HG02970 (cell line): ENCODE measurements at regions not wholly inside any gene's neighbourhood (a gene's known extent, or its start where the extent isn't known, plus 50 kb on each side); places are given as distances from the start of the nearest gene placed in this dataset.
"Not testable (repeated sequence)": the region's sequence is repeated elsewhere in the genome, so short reads cannot be mapped to it uniquely, and the experiment has no call there.

Source experiments
- ATAC-seq: cut with Tn5 transposase; IDR thresholded peaks from one replicate; pipeline ENCODE4 v1.9.1; 2021; ENCODE audit warnings: mild to moderate bottlenecking, moderate library complexity, moderate number of reproducible peaks; ENCODE audit not compliant: unreplicated experiment, low FRiP score

DNA sequence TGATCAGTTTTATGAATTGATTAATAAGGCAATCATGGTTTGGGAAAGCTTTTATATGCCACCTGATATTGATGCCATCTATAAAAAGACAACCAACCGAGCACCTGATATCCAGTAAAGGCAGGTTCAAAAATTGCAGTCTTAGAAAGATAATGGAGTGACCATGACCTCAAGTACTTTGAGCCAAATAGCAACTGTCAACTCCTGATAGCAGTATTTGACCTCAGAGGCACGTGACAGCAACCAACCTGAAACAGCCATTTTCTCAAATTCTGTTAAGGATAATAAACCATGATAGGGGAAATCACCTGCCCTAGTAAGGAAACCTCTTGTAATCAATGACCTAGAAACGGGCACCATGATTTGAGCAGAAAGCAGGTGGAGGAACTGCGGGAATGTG, 77.1 kb upstream of the NFE2L3 start:
- ATAC-seq, result no peak

DNA sequence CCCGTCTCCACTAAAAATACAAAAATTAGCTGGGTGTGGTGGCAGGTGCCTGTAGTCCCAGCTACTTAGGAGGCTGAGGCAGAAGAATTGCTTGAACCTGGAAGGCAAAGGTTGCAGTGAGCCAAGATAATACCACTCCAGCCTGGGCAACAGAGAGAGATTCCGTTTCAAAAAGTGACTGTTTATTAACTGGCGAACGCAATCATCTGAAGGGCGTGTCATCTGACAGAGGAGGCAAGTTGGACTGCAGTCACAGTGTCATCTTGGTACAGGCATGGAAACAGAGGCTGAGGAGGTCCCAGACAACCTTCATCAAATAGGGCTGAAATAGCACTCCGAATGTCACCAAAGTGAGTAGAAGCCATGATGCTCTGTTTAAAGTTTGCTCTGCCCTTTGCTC, 75.3 kb upstream of the NFE2L3 start:
- no peak for ATAC-seq

DNA sequence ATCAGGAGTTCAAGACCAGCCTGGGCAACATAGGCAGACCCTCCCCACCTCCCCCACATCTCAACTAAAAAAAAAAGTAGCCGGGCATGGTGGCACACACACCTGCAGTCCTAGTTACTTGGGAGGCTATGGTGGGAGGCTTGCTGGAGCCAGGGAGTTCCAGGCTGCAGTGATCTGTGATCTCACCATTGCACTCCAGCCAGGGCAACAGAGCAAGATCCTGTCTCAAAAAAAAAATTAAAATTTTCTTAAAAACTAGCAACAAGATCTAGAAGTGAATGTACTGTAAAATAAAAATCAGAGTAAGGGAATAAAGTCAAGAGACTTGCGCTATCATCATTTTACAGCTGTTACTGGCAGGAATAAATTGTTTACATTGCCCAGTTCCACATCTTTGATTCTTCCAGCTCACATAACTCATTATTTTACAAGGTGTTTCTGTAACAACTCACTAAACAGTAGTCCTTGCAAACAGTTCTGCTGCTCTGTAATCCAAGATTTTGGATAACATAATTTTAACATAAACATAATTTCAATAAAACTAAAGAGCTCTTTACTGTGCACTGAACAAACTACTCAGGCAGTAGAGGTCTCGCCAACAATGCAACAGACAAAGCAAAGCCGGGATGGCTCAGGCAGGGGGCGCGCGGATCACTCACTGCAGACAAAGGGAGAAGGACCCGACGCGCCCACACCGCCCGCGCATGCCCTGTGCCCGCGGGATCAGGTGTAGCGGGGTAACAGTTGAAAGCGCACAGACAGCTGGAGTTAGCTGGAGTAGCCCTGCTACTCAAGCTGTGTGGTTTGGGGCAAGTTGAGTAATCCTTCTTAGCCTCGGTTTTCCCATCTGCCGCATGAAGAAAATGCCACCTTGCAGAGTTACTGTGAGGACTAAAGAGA, 73.3 kb upstream of the NFE2L3 start:
- ATAC-seq, result no peak

DNA sequence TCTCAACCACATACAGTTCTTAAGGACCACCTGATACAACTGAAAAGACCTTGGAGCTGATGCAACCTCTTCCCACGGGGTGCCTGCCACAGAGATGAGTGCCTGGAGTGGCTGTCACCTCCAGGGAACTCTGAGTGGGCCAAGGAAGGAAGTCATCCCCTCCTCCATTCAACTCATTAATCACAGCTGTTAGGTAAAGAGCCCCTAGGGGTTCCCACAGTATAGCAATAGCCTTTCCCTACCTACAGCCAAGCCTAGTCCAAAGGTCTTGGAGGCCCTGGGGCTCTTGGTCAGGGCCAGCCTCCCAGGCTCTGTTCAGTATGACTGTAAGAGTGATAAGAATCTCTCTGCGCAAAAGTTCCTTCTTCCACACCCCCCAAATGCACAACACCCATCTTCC, 70.4 kb upstream of the NFE2L3 start:
- no peak for ATAC-seq

DNA sequence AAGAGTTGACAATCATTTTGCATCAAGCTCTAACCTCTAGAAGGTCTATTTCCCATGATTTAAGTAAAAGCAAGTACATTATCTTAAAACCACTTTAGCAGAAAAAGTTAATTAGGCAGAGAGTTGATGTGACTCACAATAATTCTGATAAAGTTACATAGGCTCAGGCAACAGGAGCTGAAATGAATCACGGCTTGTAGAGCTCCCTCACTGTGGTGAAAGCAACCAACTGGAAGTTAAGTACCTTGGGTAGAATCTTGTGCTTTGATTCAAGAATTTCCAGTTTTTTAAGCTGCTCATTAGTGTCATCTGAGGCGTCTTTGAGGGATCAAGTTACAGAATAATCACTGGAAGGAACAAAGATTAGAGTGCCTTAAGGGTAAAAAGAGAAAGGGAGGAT, 68.9 kb upstream of the NFE2L3 start:
- ATAC-seq, result no peak

DNA sequence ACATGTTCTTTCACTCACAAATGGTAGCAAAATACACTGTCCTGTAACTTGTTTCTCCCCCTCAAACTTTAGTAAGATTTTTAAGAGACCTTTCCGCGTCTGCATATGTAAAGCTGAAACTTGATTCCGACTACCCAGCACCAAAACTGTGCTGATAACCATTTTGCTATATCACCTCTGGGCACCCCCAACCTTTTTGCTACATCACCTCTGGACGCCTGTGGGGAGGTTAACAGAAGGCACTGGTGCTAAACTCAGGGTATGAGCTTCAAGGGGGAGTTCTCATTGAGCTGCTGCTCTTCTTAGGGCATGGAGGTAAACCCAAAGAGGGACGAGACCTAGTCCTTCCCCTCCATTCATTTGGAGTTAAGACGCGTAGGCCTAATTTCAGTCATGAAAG, 67.6 kb upstream of the NFE2L3 start:
- ATAC-seq, result no peak

DNA sequence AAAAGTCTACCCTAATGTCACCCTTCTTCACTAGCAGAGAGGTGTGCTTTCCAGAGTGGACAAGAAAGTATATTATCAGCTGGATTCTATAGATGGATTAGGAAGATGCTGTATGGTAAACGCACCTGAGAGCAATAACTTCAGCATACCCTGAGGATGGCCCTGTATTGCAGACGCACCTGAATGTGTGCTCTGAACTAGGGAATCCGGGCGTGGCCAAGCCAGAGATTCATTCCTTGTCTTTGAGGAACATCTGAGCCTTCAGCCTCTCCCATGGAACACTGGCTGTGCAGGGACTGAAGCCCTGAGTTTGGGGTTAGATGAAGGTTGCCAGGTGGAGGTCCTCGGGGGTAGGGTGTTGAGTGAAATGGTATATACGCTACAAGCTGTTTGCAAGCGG, 66.2 kb upstream of the NFE2L3 start:
- no peak for ATAC-seq

DNA sequence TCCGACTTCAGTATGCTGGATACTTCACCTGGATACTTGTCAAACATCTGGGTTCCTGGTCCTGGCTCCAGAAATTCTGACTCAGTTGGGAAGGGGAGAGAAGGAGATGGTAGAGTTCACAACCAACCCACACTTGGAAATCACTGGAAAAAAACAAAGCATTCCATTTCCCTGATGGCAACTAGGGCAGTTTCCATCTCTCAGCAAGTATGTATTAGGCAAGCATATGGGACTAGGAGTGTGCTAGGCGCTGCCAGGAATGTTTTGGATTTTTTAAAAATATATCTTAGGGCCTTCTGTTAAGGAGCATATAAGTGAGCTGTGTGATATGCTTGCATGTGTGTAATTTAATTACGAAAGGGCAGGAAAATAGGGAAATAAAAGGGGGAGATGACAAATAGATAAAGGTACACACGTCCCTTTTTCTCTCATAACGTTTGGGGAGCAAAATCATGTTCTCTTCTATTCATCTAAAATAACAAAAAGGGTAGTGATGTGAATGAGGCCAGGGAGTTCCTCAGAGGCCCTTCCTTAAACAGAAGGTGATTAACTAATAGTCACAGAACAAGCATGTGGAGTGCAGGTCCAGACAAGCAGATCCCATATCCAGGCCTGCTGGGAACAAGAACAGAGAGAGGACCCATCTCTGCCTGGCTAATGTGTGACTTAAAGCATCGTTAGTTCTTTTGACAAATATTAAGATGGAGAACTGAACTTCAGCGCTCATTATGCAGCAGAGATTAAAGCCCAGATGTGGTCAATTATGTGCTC, 64.5 kb upstream of the NFE2L3 start:
- no peak for ATAC-seq

DNA sequence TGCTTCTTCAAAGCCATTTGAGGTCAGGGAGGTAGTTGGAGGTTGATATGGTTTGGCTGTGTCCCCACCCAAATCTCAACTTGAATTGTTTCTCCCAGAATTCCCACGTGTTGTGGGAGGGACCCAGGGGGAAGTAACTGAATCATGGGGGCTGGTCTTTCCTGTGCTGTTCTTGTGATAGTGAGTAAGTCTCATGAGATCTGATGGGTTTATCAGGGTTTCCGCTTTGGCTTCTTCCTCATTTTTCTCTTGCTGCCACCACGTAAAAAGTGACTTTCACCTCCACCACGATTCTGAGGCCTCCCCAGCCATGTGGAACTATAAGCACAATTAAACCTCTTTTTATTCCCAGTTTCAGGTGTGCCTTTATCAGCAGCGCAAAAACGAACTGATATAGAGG, 62.5 kb upstream of the NFE2L3 start:
- not testable (repeated sequence) for ATAC-seq

DNA sequence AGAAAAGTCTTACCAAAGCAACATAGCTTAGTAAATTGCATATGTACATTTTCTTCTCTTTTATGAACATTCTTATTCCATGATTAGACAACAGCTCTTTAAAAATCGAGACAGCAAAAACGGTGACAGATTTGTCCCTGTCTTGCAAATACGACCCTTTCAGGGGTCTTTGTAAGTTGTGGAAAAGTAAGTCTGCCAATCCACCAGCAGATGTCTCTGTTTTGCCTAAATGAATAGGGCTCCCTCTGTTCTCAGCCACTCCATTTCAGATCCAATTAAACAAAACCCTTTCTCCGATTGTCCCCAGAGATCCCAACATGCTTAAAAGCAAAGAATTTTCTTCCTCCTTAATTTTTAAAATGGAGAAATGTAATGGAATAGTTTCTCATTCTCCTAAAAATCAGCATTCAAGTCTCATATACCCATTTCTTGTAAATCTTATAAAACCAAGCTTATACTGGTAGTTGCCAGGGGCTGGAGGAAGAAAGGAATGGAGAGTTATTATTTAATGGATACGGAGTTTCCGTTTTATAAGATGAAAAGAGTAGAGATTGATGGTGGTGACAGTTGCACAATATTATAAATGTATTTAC, 61.0 kb upstream of the NFE2L3 start:
- ATAC-seq, result no peak

DNA sequence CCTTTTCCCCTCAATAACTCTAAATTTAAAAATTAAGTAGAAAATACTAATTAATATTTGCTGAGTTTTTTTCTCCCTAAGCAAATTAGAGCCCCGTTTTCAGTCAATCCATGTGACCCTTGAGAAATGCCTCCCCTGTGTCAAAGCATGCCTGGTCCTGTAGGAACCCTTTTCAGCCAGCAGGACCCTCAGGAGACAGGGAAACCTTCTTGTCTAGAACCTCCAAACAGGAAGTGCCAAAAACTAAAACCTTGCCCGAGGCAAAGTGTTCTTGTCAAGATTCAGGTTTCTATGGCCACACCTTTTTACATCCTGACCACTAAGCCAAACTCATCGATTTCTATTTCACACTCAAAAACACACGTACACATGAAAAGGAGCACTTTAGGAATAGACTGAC, 60.1 kb upstream of the NFE2L3 start:
- no peak for ATAC-seq

DNA sequence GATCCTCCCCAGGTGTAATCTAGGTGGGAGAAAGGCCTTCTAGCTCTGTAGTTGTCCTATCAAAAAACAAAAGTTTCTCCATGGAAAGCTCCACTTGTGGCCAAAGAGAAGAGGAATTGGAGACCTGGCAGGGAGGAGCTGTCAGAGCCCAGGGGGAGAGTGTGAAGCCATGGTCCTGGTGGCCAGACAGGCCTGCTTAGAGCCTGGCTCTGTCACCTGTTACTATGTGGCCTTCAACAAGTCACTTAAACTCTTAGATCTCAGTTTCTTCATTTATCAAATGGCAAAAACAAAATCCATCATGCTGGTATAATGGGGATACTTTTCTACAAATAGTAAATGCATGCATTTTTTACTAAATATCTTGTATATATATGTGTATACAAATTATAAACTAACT, 59.0 kb upstream of the NFE2L3 start:
- no peak for ATAC-seq

DNA sequence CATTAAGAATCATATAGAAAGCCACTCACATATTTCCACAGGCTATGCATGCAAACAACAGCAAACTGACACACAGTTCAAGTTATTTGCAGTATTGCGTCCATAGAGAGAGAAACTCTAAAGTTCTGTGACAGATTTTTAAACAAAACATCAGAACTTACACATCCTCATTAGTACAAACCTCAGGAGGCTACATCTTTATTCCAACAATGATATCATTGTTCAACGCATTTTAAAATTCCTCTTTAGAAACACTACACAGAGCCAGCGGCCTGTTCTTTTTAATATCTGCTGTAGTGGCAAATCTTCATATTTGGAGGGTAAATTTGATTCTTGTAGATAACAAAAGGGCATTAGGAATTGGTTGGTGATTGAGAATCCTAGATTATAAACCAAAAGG, 55.9 kb upstream of the NFE2L3 start:
- ATAC-seq, result no peak

DNA sequence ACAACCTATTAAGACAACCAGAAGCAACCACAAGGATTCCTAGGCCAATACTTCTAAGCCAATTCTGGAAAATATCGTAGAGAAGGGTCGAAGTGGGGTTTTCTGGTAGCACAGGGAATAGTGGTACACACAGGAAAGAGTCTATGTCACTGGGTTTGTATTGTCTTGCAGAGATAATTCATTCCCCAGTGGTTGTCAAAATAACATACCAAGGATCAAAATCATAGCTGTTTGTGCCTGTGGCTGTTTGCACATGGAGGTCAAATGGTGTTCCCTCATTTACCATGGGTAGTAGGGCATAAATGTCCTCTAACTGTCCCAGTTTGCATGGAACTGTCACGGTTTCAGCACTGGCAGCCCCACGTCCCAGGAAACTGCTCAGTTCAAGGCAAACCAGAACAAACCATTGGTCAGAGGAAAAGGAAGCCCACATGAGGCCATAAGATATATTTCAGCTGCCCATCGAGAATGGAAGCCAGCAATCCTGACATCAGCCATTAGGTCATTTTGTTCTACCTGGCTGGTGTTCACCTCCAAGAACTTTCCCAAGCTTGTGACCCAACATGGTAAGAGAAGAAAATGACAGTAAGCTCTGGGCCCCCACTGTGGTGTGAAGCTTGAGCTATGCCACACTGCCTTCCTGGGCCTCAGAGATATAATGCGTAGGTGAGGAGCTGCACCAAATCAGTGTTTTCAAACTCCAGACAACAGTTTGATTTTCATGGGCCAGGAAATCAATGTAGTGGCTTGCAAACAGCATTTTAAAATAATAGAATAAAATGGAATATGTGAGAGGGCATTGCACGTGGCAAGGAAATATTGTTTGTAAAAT, 53.9 kb upstream of the NFE2L3 start:
- ATAC-seq, result no peak

DNA sequence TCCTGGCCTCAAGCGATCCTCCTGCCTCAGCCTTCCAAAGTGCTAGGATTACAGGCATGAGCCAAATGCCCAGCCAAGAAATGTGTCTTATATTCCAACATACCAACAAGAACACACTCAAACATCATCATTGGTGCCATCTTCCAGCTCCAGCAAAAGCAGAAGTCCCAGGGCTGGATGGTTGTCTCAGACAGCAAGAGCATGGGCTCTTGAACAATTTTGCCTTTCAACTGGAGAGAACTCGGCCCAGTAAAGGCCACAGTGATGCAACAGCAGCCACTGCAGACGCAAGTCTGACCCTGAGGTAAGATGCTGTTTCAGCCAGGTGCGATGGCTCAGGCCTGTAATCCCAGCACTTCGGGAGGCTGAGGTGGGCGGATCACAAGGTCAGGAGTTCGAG, 52.8 kb upstream of the NFE2L3 start:
- ATAC-seq, result no peak

DNA sequence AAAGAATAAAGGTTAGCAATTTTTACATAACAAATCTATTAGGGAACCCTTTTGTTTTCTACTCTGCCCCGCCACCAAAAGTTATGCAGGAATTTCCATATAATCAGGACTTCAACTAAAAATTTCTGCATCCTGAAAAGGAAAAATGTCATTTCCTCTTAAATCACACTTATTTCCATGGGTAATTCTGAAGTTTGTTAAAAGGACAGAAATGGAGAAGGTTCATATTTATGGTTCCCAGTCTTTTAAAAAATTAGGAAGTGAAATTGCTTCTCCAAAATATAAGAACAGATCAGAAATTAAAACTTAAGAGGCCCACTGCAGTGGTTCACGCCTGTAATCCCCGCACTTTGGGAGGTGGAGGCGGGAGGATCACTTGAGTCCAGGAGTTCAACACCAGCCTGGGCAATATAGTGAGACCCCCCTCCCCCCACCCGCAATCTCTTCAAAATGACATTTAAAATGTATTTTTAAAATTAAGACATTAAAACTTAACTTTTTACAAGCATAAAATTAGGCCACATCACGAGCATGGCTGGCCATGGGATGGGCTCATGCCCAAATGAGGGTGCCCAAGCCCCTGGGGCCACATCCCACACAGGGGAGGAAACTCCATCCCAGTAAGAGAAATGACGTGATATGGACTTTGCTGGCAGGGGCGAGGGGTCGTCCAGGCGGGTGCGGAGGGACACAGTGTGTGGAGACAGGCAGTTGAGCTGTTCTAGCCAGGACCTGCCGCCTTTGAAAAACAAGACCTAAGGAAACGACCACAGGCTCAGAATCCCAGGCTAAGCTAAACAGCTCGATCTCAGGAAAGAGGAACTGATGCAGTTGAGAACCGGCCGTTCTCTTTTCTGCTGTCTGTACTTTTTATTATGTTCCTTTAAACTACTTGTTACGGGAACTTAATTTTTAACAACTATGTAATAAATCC, 51.3 kb upstream of the NFE2L3 start:
- ATAC-seq, result no peak

DNA sequence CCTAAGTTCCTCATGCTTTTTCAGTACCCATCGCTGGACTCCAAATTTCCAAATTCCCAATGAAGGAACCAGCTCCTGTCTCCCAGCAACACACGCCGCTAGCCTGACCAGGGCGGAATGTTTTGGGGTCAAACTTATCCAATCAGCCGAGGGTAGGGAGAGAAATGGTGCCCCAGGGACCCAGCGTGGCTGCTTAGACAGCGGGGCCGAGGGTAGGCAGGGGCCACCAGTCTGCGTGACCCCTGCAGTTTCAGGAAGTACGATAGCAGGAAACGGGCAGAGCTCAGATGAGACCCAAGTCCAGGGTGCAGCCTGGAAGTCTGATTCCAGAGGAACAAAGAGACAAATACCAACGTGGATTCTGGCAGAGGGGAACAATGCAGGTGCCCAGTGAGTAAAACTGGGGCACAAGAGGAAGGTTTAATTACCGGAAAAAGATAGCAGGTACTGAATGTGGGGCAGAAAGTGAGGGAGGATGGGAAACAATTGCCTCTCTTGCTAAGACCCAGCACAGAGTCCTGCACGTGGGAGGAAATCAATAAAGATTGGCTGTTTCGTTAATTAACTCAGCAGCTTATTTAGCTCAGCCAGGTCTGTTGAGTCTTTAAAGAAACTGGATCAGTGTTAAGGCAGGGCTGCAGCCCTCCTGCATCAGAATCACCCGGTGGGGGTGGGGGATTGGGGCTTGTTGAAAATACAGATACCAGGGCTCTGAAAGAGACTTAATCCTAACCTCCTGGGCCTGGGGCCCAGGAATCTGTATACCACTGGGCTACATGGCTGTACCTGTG, 50.4 kb upstream of the NFE2L3 start:
- no peak for ATAC-seq

DNA sequence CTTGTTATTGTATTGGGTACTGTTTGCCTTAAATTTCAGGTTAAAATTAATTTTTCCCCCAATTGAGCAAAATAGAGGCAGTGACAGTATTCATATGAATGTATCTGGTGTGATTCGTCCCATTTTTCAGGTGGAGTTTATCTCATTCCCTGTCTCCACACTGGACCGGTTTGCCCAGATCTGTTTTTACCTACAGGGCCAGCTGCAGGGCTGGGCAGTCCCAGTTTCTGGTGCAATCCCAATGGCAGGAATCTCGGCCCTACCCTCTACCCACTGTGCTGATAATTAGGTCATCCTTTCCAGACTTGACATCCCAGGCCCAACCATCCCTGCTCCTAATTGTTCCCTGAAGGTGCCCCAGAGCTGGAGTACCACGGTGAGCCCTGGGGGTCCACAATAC, 49.8 kb upstream of the NFE2L3 start:
- no peak for ATAC-seq
